NCI-H2196 (cell line): ENCODE measurements at regions not wholly inside any gene's neighbourhood (a gene's known extent, or its start where the extent isn't known, plus 50 kb on each side); places are given as distances from the start of the nearest gene placed in this dataset.

Experiments
- DNase-seq: peaks from one replicate; lab custom pipeline; 2025; ENCODE audit not compliant: unreplicated experiment; lab: John Stamatoyannopoulos, UW

GRCh38 chr1:181383695-181384094 is 99.6 kb upstream of the CACNA1E start:
- DNase-seq, result no peak

- DNase-seq, result no peak
Observed at GRCh38 chr1:181386340-181386739, 97.0 kb upstream of the CACNA1E start.

GRCh38 chr1:181386951-181387350 is 96.4 kb upstream of the CACNA1E start:
- DNase-seq, result no peak

- DNase-seq, result no peak
Observed at GRCh38 chr1:181387702-181388101, 95.6 kb upstream of the CACNA1E start.

- DNase-seq, result peak; percentile 26
Observed at GRCh38 chr1:181390410-181391077, 92.8 kb upstream of the CACNA1E start.

GRCh38 chr1:181391301-181391900 is 91.9 kb upstream of the CACNA1E start:
- DNase-seq, result no peak

- DNase-seq, result no peak
Observed at GRCh38 chr1:181392133-181392532, 91.2 kb upstream of the CACNA1E start.

DNA sequence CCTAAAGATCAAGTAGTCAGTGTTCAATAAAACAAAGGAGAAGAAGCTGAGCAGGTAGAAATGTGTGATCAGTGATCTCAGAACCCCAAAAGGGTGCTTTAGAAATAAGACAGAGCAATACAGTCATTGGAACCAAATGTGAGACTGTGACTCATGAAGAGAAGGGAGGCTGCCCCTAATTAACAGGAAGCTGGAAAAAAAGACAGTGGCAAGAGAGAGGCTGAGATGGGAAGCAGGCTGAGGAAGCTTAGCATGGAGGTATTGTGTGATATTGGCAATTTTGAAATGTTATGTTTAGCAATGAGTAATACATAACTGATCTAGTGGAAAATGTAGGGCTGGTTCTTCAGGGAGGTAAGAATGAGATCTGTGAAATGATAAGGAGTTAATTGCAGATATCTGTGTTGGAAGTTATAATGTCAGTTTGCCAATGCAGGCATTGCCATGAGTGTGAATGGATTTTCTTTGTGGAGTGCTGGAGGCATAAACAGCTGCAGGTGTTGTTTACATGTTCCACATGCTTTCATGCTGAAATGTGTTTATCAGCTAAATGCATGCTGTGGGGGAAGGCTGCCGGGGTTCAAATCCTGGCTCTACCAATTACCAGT is 90.6 kb upstream of the CACNA1E start:
- DNase-seq, result no peak

GRCh38 chr1:181394766-181395165 is 88.6 kb upstream of the CACNA1E start:
- no peak for DNase-seq

- no peak for DNase-seq
Observed at GRCh38 chr1:181396171-181396670, 87.1 kb upstream of the CACNA1E start.

GRCh38 chr1:181396811-181397210 is 86.5 kb upstream of the CACNA1E start:
- no peak for DNase-seq

GRCh38 chr1:181397845-181398244 is 85.5 kb upstream of the CACNA1E start:
- no peak for DNase-seq

- DNase-seq, result no peak
Observed at GRCh38 chr1:181398544-181398943, 84.8 kb upstream of the CACNA1E start.

GRCh38 chr1:181405584-181405983 is 77.7 kb upstream of the CACNA1E start:
- no peak for DNase-seq

DNA sequence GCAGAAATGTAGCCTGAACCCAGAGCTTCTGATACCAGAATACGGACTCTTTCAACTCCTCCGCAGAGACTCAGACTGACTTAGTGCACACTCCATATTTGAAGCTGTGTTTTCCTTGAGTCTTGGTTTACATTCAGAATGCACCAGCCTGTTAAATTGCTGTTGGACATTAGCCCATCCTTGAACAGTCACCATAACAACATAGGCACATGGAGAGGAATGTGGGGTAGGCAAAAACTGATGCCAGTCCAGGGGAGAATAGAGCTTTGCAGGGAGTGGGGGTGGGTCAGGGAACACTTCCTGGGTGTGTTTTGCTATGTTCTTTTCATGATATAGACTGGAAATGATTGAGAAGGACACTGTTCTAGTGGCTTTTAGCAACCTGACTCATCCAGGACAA is 76.3 kb upstream of the CACNA1E start:
- no peak for DNase-seq

DNA sequence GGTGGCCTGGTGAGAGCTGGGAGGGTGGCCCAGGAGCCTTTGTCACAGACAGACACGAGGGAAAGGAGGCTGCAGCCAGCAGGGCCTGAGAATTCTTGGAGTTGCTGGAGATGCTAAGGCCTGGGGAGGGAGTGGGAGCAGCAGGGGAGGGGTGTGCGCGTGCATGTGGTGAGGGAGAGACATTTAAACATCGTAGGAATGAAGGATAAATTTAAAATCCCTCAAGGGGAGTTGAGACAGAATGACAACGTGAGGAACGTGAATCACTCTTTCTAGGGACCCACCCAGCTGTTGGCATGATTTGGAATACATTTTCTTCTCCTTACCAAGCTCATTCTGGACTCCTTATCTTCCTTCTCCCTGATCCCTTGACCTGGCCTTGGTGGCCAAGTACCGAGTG is 73.3 kb upstream of the CACNA1E start:
- no peak for DNase-seq

DNA sequence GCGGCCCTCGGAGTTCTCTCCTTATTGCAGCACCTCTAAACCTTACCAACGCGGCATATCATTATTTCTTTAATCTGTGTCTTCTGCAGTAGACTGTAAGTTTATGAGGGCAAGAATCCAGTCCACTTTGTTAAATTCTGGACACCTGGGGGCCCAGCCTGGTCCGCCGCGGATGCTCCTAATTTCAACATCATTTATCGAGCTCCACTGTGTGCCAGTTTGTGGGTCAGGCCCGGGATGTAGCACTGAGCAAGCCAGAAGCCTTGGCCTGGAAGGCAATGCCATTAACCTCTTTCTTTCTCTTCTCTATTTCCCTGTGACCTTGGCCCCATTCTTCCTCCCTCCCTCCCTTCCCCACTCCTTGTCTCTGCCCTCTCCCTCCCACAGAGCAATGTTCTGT is 70.6 kb upstream of the CACNA1E start:
- DNase-seq, result no peak

DNA sequence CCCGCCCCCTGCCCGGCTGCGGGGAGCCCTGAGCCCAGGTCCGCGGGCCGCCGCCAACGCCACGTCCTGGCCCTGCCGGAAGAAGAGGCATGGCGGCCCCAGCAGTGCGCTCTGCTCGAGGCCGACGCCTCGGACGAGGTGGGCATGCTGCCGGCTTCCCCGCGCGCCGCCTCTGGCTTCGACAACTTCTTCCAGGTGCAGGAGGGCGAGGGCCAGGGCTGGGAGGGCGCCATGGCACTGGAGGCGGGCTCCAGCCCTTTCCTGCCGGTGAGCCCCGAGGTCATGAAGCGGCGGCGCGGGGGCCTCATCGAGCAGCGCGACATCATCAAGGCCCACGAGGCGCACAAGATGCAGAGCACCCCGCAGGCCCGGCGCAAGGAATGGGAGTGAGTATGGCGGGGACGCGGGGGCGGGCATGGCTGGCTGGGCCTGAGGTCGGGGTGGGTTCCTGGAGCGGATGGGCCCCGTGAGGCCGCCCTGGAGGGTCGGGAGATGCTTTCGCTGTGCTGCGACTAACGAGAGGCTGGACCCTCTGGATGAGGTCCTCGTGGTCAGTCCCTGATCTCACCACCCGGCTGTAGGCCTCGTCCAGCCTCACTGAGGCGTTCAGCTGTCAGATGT is 70.0 kb upstream of the CACNA1E start:
- DNase-seq, result no peak

GRCh38 chr1:181413836-181414235 is 69.5 kb upstream of the CACNA1E start:
- no peak for DNase-seq

GRCh38 chr1:181416268-181416860 is 67.0 kb upstream of the CACNA1E start:
- DNase-seq, result no peak

DNA sequence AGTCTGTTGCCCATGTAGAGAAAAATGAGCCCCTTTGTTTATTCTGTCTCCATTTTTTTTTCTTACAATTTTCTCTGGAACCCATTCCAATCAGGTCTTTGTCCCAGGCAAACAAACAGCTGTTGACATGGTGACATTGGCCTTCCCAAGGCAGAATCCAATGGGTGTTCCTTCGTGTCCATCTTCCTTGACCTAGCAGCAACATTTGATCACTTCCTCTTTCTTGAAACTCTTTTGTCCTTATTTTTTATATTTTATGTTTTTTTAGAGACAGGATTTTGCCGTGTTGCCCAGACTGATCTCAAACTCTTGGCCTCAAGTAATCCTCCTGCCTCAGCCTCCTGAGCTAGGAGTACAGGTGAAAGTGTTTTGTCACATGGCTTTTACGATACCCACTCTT is 65.4 kb upstream of the CACNA1E start:
- no peak for DNase-seq
